ENCODE measurements at regions not wholly inside any gene's neighbourhood (a gene's known extent, or its start where the extent isn't known, plus 50 kb on each side); places are given as distances from the start of the nearest gene placed in this dataset.

GRCh38 chr5:68060382-68060781 is 155.2 kb upstream of the PIK3R1 start:
- DNase-seq = no peak
- Histone ChIP-seq H3K9ac (no peak overlapping the region), H3K9me2 (no peaks in the 10 kb centered on the region), H3K4me2 (no peak overlapping the region), H3K9me3 (no peaks in the 10 kb centered on the region), H4K20me1 (ENCODE audit: insufficient read depth) (no peaks in the 10 kb centered on the region), H3K4me1 (ENCODE audit: control insufficient read depth in 1 of 2, insufficient read depth in 2 of 2, low read depth in 1 of 2, low read length in 1 of 2) (no peaks in the 10 kb centered on the region), H3K36me3 (replicated peaks in 1 of 2; ENCODE audit: control insufficient read depth in 1 of 2, insufficient read depth in 2 of 2, low read length in 1 of 2) (no peaks in the 10 kb centered on the region), H3K27me3 (ENCODE audit: insufficient read depth) (no peaks in the 10 kb centered on the region), H3F3A (replicated peaks; ENCODE audit: insufficient read depth) (no peaks in the 10 kb centered on the region), H3K27ac (ENCODE audit: low read depth in 2 of 2, low read length in 1 of 2) (no peak overlapping the region), H3K4me3 (ENCODE audit: low read depth in 2 of 2, low read length in 1 of 2) (no peak overlapping the region), H3K79me2 (ENCODE audit: insufficient read depth) (no peaks in the 10 kb centered on the region), H2AFZ (ENCODE audit: low read depth) (no peak overlapping the region)
- WGBS (ENCODE audit: low lambda C conversion rate) = 91% methylated on average over 1 of the region's 1 CpG
- ChIA-PET CTCF (no interaction called here), POLR2A (no interaction called here)
- TF ChIP-seq EZH2phosphoT487 (IDR thresholded peaks at IDR 0.05; ENCODE audit: borderline replicate concordance, low read depth) = no peak
- TF ChIP-seq, protein P1, sequence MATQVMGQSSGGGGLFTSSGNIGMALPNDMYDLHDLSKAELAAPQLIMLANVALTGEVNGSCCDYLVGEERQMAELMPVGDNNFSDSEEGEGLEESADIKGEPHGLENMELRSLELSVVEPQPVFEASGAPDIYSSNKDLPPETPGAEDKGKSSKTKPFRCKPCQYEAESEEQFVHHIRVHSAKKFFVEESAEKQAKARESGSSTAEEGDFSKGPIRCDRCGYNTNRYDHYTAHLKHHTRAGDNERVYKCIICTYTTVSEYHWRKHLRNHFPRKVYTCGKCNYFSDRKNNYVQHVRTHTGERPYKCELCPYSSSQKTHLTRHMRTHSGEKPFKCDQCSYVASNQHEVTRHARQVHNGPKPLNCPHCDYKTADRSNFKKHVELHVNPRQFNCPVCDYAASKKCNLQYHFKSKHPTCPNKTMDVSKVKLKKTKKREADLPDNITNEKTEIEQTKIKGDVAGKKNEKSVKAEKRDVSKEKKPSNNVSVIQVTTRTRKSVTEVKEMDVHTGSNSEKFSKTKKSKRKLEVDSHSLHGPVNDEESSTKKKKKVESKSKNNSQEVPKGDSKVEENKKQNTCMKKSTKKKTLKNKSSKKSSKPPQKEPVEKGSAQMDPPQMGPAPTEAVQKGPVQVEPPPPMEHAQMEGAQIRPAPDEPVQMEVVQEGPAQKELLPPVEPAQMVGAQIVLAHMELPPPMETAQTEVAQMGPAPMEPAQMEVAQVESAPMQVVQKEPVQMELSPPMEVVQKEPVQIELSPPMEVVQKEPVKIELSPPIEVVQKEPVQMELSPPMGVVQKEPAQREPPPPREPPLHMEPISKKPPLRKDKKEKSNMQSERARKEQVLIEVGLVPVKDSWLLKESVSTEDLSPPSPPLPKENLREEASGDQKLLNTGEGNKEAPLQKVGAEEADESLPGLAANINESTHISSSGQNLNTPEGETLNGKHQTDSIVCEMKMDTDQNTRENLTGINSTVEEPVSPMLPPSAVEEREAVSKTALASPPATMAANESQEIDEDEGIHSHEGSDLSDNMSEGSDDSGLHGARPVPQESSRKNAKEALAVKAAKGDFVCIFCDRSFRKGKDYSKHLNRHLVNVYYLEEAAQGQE (IDR thresholded peaks at IDR 0.05; ENCODE audit: low read depth, low read length) = no peak
- TF ChIP-seq RCOR1 (IDR thresholded peaks at IDR 0.05; ENCODE audit: low read length) = no peak
- TF ChIP-seq NFIC (IDR thresholded peaks at IDR 0.05; ENCODE audit: borderline replicate concordance) = no peak
- no peak for TF ChIP-seq USF1 (IDR thresholded peaks at IDR 0.05; ENCODE audit: borderline replicate concordance, low read depth)
- TF ChIP-seq NRF1 (IDR thresholded peaks at IDR 0.05; ENCODE audit: low read depth, low read length) = no peak

GRCh38 chr5:68057191-68057590 is 158.4 kb upstream of the PIK3R1 start:
- Histone ChIP-seq H3K79me2 (ENCODE audit: insufficient read depth) (no peaks in the 10 kb centered on the region), H2AFZ (ENCODE audit: low read depth) (no peak overlapping the region), H3K4me3 (ENCODE audit: low read depth in 2 of 2, low read length in 1 of 2) (no peak overlapping the region), H3K9ac (no peak overlapping the region), H4K20me1 (ENCODE audit: insufficient read depth) (no peaks in the 10 kb centered on the region), H3K4me2 (no peak overlapping the region), H3K36me3 (replicated peaks in 1 of 2; ENCODE audit: control insufficient read depth in 1 of 2, insufficient read depth in 2 of 2, low read length in 1 of 2) (no peaks in the 10 kb centered on the region), H3K27ac (ENCODE audit: low read depth in 2 of 2, low read length in 1 of 2) (no peak overlapping the region), H3K9me3 (no peaks in the 10 kb centered on the region), H3K27me3 (ENCODE audit: insufficient read depth) (no peaks in the 10 kb centered on the region), H3K9me2 (no peaks in the 10 kb centered on the region), H3K4me1 (ENCODE audit: control insufficient read depth in 1 of 2, insufficient read depth in 2 of 2, low read depth in 1 of 2, low read length in 1 of 2) (peaks cover 0 to 2% of the 10 kb centered on the region in 2 experiments; a peak in 1 of 4 replicates), H3F3A (replicated peaks; ENCODE audit: insufficient read depth) (no peaks in the 10 kb centered on the region)
- CTCF ChIA-PET = no interaction called here
- no peak for DNase-seq
- POLR2A ChIA-PET = no interaction called here
- 83% methylated on average over 4 of the region's 4 CpGs for WGBS (ENCODE audit: low lambda C conversion rate)
- no peak for TF ChIP-seq MAX (IDR thresholded peaks at IDR 0.05; ENCODE audit: low read depth)
- TF ChIP-seq USF2 (IDR thresholded peaks at IDR 0.05; ENCODE audit: borderline replicate concordance, low read depth, low read length) = no peak
- TF ChIP-seq, protein P2, sequence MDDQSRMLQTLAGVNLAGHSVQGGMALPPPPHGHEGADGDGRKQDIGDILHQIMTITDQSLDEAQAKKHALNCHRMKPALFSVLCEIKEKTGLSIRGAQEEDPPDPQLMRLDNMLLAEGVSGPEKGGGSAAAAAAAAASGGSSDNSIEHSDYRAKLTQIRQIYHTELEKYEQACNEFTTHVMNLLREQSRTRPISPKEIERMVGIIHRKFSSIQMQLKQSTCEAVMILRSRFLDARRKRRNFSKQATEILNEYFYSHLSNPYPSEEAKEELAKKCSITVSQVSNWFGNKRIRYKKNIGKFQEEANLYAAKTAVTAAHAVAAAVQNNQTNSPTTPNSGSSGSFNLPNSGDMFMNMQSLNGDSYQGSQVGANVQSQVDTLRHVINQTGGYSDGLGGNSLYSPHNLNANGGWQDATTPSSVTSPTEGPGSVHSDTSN (IDR thresholded peaks at IDR 0.05) = no peak
- no peak for TF ChIP-seq SMC3 (IDR thresholded peaks at IDR 0.05; ENCODE audit: low read depth, low read length)
- TF ChIP-seq JUND (IDR thresholded peaks at IDR 0.05) = no peak
- TF ChIP-seq GABPA (IDR thresholded peaks at IDR 0.05; ENCODE audit: low read depth) = no peak
- no peak for TF ChIP-seq RAD21 (IDR thresholded peaks at IDR 0.05; ENCODE audit: low read length)
- no peak for TF ChIP-seq EP300 (IDR thresholded peaks at IDR 0.05; ENCODE audit: borderline replicate concordance in 1 of 2, low read depth in 1 of 2, low read length in 1 of 2)
- no peak for TF ChIP-seq RFX5 (IDR thresholded peaks at IDR 0.05; ENCODE audit: low read length)
- TF ChIP-seq FOSL2 (IDR thresholded peaks at IDR 0.05; ENCODE audit: borderline replicate concordance, low read depth) = no peak
- TF ChIP-seq MEF2A (IDR thresholded peaks at IDR 0.05; ENCODE audit: borderline replicate concordance, low read depth) = no peak
- TF ChIP-seq RXRA (IDR thresholded peaks at IDR 0.05; ENCODE audit: borderline replicate concordance, low read depth) = no peak
- TF ChIP-seq USF1 (IDR thresholded peaks at IDR 0.05; ENCODE audit: borderline replicate concordance, low read depth) = no peak
- TF ChIP-seq IRF3 (IDR thresholded peaks at IDR 0.05; ENCODE audit: low read depth, low read length) = no peak
